Adrenal gland (tissue), 9 donors: ENCODE measurements at regions not wholly inside any gene's neighbourhood (a gene's known extent, or its start where the extent isn't known, plus 50 kb on each side); places are given as distances from the start of the nearest gene placed in this dataset.

Experiments
- DNase-seq, 7 donors: peaks; one replicate each; pipeline ENCODE4 v3.0.0-alpha.2; 2019 to 2020
- H3K27ac ChIP-seq, 5 donors: fragments of 200-600 bp; sonication (generic) in 4 of 5; 1 replicate in 3 of 5; 2 replicates in 2 of 5; pipeline versions ENCODE4 v1.5.1 to v1.8.0; 2016 to 2020; ENCODE audit warnings: mild to moderate bottlenecking in 1 of 5
- H3K27me3 ChIP-seq: fragments of 200-600 bp; 2 replicates; pipeline ENCODE4 v1.8.0; 2021
- H3K36me3 ChIP-seq, 2 donors: fragments of 200-600 bp; replicated peaks in 1 of 2; 1 replicate in 1 of 2; 2 replicates in 1 of 2; pipeline versions ENCODE4 v1.5.1 to v1.8.0; 2018 to 2022
- H3K4me1 ChIP-seq, 2 donors: fragments of 200-600 bp; replicated peaks in 1 of 2; 1 replicate in 1 of 2; 2 replicates in 1 of 2; pipeline versions ENCODE4 v1.5.1 to v1.8.0; 2018 to 2021
- H3K4me3 ChIP-seq, 4 donors: fragments of 200-600 bp; sonication (generic) in 3 of 4; one replicate each; pipeline ENCODE4 v1.5.1; 2016 to 2018
- H3K9me3 ChIP-seq, 3 donors: fragments of 200-600 bp; sonication (generic) in 1 of 3; replicated peaks in 1 of 3; 1 replicate in 2 of 3; 2 replicates in 1 of 3; pipeline versions ENCODE4 v1.5.1 to v1.8.0; 2016 to 2021
- POLR2A ChIP-seq, 2 donors: fragments of 450-650 bp; IDR thresholded peaks; one replicate each; pipeline ENCODE4 v1.6.1; 2017; ENCODE audit warnings: antibody characterized with exemption in 2 of 2, mild to moderate bottlenecking in 2 of 2, moderate library complexity in 1 of 2
- WGBS, 4 donors: extraction: QIAGEN DNeasy Blood & Tissue Kit in 2 of 4; methylation state at CpG; one replicate each; pipeline versions ENCODE4 v1.1.5 to v1.1.7; 2013 to 2017; 5-methylcytosine and 5-hydroxymethylcytosine counted together
- intact Hi-C, 2 donors: fragments of 100-400 bp; cut with DNase I; formaldehyde crosslinking; loops; one replicate each; pipeline versions ENCODE4 v1.14.1 to v1.15.0; 2022 to 2023
- TF ChIP-seq, protein P1 (sequence below), 6 experiments: fragments of 450-650 bp in 4 of 6; fragments of 200-600 bp in 2 of 6; sonication (generic) in 1 of 6; IDR thresholded peaks; 1 replicate in 5 of 6; 2 replicates in 1 of 6; pipeline versions ENCODE4 v1.5.1 to v1.8.0; 2016 to 2021; ENCODE audit warnings: antibody characterized with exemption in 6 of 6, mild to moderate bottlenecking in 2 of 6, moderate library complexity in 1 of 6
- donor health status: healthy with polysubstance abuse.
- donor health status: Bipolar disorder and iron deficiency.
- donor health status: DM: yes; HTN: yes; CAD: no.
- donor health status: DM: no; HTN: no; CAD: no.
- donor health status: DM: no; HTN: no; CAD: no.

DNA sequence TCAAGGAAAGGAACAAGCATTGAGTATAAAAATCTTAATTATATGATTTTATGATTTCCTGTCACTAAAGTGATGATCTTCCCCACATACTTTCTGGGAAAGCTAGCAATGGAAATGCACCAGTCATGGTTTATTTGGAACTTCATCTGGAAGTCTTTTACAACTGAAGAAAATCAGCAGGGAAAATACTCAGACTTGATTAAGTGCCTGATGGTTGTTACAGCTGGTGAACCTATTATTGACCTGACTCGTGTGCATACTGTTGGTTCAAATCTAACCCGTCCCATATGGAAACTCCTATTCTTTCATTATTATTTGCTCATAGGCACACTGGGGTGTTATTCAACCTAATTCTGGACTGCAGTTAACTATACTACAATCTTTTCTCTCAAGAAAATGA is 701.8 kb upstream of the CCDC54 start:
- WGBS, 4 donors: 74 to 80% (median 78%) methylated on average over 2 of the region's 2 CpGs
- Histone ChIP-seq H3K4me3 (no peak overlapping the region), H3K9me3 (no peaks in the 10 kb centered on the region), H3K36me3 (no peaks in the 10 kb centered on the region), H3K27ac (no peak overlapping the region), H3K27me3 (no peaks in the 10 kb centered on the region), H3K4me1 (no peaks in the 10 kb centered on the region)
- DNase-seq: no peak
- TF ChIP-seq POLR2A (IDR thresholded peaks at IDR 0.05): no peak
- TF ChIP-seq, protein P1, sequence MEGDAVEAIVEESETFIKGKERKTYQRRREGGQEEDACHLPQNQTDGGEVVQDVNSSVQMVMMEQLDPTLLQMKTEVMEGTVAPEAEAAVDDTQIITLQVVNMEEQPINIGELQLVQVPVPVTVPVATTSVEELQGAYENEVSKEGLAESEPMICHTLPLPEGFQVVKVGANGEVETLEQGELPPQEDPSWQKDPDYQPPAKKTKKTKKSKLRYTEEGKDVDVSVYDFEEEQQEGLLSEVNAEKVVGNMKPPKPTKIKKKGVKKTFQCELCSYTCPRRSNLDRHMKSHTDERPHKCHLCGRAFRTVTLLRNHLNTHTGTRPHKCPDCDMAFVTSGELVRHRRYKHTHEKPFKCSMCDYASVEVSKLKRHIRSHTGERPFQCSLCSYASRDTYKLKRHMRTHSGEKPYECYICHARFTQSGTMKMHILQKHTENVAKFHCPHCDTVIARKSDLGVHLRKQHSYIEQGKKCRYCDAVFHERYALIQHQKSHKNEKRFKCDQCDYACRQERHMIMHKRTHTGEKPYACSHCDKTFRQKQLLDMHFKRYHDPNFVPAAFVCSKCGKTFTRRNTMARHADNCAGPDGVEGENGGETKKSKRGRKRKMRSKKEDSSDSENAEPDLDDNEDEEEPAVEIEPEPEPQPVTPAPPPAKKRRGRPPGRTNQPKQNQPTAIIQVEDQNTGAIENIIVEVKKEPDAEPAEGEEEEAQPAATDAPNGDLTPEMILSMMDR (IDR thresholded peaks at IDR 0.05): no peak
- intact Hi-C loops: no loop called here

DNA sequence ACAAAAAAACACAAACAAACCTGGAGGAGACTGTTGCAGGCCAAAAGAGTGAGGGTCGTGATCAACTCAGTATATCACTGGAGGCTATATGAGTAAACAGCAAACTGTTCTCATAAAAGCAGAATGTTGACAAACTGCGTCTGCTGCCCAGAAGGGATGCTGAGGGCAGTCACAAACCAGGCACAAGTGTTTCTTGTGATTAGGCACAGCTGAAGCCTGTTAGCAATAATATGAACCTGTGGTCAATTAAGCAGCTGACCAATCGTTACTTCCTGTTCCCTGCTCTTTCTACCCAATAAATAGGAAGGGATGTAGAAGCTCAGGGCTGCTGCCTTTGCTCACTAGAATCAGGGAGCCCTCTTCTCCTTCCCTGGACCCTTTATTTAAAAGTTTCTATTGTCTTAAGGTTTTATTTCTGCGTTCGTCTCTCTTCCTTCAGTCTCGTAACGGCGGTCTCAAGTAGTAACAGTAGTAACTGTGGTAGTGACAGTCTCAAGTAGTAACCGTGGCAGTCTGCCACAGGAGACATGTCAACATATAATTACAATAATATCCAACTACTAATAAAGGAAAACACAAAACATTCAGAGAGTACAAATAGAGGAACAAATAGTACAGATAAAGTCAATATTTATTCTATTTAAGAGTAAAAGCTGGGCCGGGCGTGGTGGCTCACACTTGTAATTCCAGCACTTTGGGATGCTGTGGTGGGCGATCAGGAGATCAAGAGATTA is 698.4 kb upstream of the CCDC54 start:
- DNase-seq: no peak
- 83 to 88% (median 87%) methylated on average over 12 of the region's 12 CpGs for WGBS, 4 donors
- Histone ChIP-seq H3K27me3 (no peaks in the 10 kb centered on the region), H3K4me1 (no peaks in the 10 kb centered on the region), H3K9me3 (no peaks in the 10 kb centered on the region), H3K27ac (no peak overlapping the region), H3K4me3 (no peak overlapping the region), H3K36me3 (no peaks in the 10 kb centered on the region)
- intact Hi-C loops: no loop called here
- TF ChIP-seq POLR2A (IDR thresholded peaks at IDR 0.05): no peak
- TF ChIP-seq, protein P1 (IDR thresholded peaks at IDR 0.05): no peak

DNA sequence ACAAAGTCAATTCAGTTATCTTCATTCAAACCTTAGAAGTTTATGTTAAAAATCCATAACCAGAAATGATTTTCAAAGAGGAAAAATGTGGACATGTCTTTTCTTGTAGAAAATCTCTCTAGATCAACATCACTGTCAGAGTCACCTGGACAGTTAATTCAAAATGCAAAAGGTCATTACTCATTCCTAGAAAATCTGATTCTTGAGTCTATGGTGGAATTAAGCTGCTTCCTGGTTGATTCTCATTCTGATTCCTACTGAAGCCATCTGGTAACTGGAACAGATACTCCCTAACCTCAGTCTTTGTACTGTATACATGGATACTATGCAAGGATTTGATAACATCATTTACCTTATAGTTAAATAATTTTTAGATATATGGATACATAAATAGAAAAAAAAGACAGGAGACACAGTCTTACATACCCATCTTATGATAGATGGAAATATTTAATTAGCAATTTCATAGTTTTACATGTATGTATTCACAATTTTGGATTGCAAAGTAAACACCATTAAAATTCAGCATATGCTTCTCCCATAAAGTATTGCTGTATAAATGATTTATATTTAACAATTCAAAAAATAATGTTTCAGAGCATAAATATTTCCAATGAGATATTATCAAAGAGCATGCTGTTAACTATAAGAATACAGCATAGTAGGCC is 693.2 kb upstream of the CCDC54 start:
- intact Hi-C loops: no loop called here
- Histone ChIP-seq H3K4me1 (no peaks in the 10 kb centered on the region), H3K4me3 (no peak overlapping the region), H3K27ac (no peak overlapping the region), H3K27me3 (no peaks in the 10 kb centered on the region), H3K9me3 (no peaks in the 10 kb centered on the region), H3K36me3 (no peaks in the 10 kb centered on the region)
- no peak for DNase-seq
- no peak for TF ChIP-seq POLR2A (IDR thresholded peaks at IDR 0.05)
- TF ChIP-seq, protein P1 (IDR thresholded peaks at IDR 0.05): no peak

DNA sequence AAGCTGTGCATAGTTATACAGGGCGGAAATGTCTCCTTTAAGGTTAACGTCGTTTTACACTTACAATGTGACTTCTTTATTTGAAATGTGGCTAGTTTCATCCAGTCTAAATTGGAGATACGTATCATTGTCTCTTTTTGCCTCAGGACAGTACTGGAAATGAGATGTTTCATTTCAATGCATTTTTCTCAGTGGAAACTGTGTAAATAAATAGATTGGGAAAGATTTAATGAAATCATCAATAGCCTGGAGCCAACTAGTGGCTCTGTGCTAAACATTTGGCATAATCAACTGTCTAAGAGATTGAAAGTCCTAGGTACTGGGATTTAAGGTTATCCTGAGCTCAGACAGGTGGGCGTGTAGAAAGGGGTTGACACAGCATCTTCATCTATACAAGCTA is 691.5 kb upstream of the CCDC54 start:
- Histone ChIP-seq H3K27ac (no peak overlapping the region), H3K4me3 (no peak overlapping the region), H3K9me3 (no peaks in the 10 kb centered on the region), H3K36me3 (no peaks in the 10 kb centered on the region), H3K27me3 (no peaks in the 10 kb centered on the region), H3K4me1 (no peaks in the 10 kb centered on the region)
- TF ChIP-seq, protein P1 (IDR thresholded peaks at IDR 0.05): no peak
- no peak for TF ChIP-seq POLR2A (IDR thresholded peaks at IDR 0.05)
- DNase-seq: no peak
- WGBS, 4 donors: 76 to 88% (median 80%) methylated on average over 5 of the region's 5 CpGs
- intact Hi-C loops: no loop called here
